NCI-H187 (cell line): ENCODE measurements at regions not wholly inside any gene's neighbourhood (a gene's known extent, or its start where the extent isn't known, plus 50 kb on each side); places are given as distances from the start of the nearest gene placed in this dataset.

Experiments used
- DNase-seq, 2 experiments: peaks; one replicate each; lab custom pipeline; 2025; lab: John Stamatoyannopoulos, UW

DNA sequence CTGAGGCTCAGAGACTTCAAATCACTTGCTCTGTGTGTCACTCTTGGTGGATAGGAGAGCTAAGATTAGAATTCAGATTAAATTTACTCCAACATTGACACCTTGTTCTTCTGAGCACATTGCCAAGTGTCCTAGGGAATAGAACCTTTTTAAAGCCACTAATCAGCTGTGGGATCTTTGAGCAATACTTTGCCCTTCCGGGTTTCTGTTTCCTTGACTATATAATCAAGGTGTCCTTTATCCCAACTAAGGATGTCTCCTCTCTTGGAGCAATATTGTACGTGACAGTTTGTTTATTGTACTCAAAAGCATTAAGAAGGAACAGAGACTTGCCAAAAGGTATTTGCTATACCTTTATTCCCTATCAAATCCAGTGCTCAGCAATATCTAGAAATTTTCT lies 170.9 kb upstream of the CADPS start:
- DNase-seq, result no peak

DNA sequence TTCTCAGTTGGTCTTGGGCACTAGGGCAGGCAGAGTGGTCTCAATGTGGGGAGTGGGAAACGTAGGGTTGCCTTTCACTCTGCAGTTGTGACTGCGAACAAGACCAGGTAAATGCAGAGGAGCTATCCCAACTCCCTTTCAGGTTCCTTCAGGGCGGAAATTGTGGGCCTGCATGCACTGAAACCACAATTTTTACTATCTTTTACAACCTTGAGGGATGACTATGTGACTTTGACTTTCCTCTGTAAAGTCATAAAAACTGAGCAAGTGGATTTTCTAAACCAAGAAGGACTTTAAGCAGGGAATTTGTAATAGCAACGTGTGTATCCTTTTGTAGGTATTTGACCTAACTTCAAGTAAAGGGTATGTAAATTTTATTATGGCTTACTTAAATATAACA lies 171.4 kb upstream of the CADPS start:
- no peak for DNase-seq

DNA sequence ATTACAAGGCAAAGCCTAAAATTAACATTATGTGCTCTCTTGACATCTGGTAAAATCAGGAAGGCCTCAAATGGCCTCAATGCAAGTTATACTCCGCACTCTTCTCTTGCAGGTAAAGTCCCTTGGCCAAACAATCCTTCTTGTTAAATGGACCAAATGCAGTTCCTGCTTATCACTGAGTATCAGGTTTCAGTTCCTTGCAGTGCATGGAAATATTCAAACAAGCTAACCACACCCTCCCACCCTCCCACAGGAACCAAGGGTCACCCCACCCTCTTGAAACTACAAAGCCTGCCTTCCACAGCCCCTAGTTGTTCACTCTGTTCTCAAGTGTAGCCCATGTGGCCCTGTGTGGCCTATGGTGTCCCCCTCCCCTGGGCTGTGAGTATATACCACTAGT lies 171.9 kb upstream of the CADPS start:
- DNase-seq, result no peak

DNA sequence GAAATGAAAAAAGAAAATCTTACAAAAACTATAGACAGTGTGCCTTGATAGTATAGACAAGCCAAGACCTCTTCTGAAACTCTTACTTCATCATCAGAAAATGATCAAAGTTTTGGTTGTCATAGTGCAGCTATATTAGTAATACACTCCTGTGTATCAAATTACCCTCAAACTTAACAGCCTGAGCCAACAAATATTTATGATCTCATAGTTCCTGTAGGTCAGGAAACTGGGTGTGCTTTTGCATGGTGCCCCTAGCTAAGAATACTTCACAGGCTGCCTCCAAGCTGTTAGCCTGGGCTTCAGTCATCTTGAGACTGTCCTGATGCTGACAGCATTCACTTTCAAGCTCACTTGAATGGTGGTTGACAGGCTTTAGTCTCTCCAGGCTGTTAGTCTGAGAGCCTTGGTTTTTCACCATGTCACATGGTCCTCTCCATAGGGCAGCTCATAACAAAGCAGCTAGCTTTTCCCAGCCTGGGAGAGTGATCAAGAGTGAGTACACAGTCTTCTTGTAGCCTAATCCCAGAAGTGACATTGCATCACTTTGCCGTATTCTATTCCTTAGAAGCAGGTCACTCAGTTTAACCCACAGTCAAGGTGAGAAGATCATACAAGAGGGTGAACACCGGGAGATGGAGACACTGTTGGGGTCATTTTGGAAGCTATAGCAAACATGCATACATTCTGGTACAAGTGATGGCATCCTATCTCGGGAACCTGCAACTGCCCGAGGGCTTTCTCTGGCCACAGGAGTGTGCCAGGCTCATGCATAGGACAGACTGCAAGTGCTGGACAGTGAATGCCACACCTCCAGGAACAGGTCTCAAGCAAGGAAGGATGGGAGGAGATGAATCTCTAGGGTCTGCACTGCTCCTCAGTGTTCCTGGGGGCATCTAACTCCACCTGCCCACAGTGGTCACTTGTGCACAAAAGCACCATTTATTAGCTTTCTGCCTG lies 173.4 kb upstream of the CADPS start:
- no peak for DNase-seq

DNA sequence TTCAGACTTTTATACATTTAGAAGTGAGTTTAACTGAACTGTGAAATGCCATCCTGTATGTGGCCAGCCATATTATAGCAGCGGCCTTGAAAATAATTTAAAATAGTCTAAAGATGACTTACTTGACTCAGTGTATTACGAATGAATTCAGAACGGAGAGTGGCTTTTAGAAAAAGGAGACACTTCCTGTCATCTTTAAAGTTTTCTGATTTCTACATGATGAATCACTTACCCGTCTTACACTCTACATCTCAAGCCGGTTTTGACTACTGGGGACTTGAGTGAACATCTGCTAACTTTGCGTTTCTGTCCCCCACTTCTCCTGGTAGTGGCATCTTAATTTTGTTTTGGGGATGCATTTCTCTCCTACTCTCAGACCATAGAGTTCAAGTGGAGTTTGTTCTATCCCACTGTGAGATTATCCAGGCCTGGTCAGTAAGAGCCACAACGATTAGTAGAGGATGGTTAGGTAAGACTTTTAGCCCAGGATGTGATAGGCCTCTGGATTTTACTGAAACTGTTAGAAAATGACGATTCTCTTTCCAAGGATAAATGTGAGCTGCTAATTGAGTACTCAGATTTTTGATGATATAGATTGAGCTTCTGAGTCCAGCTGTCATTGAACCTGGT lies 175.4 kb upstream of the CADPS start:
- no peak for DNase-seq

DNA sequence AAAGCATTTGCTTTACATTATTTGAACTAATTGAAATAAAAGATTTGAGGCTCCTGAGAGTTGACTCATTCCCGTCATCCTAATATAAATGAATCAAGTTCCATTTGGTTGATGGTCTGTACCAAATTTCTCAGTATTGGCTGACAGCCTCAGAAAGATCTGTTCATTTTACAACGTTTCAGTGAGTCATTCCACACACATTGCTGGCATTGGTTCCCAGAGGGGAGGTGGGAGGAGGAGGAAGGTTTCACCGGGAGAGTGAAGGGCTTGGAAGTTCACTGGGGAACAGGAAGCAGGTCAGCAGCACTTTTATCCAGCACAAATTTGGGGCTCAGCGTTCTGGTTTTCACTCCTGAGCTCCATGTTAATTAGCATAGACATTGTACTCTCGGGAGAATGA lies 176.7 kb upstream of the CADPS start:
- DNase-seq, result no peak

DNA sequence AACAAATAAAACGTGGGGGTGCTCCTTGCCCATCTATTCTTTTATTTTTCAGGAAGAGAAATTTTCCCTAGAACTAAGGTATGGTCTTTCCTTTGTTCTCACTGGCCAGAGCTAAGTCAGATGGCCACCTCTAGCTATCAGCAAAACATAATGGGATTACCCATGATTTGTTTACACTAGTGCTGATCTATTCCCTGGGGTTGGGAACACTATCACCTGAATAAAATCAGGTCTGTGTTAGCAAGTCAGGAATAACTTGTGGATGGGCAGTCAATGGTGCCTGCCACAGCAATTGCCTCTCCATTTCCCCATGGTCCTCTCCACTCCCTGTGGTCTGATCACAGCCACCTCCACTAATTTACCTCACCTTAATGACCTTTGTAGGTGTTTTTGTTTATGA lies 181.7 kb upstream of the CADPS start:
- no peak for DNase-seq

DNA sequence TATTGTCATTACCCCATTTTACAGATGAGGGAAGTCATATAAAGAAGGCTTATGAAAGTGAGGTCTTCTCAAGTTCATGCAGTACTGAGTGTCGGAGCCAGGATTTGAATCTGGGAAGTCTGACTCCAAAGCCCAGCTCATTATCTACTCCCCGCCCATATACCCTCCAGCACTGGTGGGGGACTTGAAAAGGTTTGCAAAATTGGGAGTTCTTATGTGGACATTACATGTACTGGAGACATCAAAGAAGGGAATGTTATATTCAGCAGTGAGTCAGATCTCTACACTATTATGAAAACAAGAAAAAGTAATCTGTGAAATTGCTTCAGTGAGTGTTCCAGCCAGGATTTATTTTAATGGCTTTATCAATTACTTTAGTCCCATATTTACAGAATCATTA lies 185.2 kb upstream of the CADPS start:
- no peak for DNase-seq

DNA sequence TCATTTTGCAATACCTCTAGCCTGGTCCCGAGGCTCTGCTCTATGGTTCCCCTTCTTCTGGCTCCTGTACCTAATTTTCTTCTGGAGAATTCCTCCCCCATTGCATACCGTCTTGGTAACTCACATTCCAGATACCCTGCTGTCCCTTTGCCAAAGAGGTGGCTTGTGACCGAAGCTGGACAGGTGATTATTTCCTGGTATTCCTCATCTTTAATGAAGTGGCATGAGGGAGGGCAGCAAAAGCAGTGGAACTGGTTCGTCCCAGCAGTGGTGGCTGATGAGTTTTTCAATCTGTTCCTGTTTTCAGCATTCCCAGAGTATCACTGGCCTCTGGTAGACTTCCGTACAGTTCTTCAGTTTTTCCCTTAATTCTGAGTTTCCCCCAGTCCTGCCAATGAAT lies 186.2 kb upstream of the CADPS start:
- no peak for DNase-seq

DNA sequence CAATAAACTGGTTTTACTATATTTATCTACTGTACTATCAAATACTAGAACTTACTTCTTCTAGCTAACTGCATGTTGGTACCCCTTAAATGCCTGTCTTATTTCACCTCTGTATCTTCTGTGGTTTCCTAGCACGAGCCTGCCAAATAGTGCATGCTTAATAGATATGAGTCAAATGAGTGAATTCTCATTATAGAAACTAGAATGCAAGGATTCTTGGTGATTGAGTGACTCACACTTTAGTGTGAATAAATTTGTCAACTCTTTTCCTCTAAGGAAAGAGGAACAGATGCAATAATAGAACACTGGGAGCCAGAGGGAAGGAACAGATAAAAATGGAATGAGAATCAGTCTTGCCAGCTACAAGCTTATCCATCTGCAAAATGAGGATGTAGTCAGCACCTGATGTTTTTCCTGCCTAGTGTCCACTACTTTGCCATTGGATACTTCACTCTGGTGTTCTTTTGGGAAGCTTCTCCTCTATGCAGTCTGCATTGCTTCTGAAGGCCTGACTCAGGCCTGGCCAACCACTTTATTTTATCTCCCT lies 189.1 kb upstream of the CADPS start:
- no peak for DNase-seq

DNA sequence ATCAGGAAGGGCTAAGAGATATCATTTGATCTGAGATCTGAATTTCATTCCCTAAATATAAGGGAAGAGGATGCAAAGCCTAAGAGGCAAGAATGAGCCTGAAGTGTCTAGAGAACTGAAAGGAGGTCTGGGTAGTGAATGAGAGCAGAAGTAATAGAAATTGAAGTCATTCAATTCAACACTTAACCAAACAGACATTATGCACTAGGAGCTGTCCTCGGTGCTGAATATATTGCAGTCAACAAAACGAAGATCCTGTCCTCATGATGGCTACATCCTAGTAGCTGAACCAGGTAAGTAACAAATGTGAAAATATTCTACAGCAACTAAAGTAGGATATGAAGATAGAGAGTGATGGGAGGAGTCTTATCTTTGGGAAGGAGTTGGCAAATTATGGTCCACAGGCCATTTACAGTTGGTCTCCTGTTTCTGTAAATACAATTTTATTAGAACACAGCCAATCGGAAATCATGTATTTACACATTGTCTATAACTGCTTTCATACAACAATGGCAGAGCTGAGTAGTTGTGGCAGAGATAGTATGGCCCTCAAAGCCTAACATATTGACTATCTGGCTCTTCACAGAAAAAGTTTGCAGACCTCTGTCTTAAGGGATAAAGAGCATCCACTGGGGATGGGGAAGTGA lies 192.9 kb upstream of the CADPS start:
- DNase-seq, result no peak

DNA sequence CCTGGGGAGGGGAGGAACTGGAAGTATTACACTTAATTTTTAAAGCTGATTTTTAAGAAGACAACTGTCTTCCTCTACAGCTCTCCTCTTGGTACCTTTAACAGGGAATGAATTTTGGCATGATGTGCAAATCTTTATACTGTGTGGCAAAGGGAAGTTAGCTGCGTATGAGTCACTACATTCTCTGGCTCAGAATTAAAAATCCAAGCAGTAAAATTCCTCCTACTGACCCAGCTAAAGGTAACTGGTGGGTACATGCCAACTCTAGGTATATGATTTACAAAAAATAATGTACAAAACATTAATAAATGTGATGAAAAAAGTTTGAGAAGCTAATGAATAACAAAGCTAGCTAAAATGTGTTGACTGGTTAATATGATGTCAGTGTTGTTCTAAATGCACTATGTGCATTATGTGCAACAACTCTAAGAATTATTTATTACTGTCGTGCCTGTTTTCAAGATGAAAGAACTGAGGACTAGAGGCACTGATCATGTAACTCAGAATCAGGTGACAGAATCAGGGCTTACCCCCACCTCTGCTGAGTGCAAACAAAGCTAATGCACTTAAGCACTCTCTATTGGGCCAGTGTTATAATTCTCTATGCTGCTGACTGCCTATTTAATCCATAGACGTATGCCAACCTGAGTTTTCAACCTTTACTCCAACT lies 194.7 kb upstream of the CADPS start:
- no peak for DNase-seq

DNA sequence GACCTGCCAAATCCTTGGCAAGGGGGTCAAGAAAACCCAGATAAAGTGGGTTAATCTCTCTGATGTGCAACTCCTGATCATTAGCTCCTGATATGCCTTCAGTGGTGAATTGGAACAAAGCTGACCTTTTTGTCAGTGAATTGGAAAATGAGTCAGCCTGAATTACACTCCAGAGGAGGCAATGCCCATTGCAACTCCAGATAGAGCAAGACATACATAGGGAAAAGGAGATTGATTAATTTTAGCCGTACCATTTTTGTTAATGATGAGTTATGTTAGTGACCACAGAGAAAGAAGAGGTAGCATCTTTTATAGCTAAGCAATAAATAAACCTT lies 195.2 kb upstream of the CADPS start:
- DNase-seq, result no peak

DNA sequence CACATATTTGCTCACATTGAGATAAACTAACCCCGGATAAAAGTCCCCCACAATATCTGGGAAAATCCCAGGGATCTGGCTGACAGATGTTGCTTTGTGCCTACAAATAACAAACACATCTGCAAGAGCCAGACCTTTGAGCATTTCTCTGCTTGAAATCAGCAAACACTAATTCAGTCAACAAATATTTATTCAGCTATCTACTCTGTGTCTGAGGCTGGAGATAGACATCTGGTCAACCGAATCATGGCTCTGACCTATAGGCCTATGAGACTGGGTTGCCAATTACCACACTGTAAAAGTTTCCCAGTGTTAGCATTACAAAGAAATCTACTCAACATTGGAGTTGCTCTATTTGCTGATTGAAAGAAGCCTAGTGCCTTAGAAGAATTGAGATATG lies 201.1 kb upstream of the CADPS start:
- DNase-seq, result no peak

DNA sequence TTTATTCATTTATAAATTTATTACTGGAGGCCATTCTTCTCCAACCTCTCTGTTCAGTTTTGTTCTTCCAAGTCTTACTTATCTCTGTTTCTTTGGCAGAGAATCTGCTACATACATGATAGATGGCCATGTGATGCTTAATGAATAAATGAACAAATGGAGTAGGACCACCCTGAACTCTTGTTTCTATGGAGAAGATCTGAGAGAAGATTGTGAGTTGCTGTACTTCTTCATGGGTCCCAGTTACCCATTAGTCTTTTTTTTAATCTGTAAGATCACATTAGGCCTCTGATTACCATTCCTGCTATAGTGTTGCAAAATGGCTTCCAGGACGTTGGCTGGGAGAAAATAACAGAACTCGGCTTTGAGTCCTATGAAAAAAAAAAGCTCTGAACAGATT lies 191.9 kb upstream of the SYNPR start:
- no peak for DNase-seq

DNA sequence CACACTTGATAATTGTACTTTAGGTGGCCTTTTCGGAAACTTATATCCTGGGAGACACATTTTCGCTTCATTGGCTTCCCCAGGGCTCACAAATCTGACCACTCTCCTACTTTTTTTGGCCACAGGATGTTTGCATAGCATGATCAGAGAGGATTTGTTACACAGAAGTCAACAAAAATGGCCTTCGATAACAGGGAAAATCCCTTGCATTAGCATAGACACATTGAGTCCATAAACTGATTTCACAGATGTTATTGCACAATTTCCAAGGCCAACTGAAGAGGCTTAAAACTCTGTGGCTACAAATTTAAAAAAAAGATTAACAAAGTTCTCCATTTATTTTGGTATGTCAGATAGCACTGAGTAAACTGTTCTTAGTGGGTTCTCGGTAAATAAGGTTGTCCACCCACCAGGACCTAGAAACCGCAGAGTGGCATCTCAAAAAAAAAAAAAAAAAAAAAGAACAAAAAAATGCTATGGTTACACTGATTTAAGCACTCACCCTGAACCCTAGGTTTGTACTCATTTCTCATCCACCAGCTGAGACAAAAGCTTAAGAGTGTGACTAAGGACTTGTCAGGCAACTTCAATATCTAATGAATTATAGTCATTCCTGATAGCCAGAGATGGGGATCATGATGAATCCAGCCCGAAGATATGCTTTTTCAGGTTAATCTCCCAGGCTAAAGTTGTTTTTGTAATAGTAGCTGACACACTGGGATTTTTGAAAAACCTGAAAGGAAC lies 188.9 kb upstream of the SYNPR start:
- no peak for DNase-seq

DNA sequence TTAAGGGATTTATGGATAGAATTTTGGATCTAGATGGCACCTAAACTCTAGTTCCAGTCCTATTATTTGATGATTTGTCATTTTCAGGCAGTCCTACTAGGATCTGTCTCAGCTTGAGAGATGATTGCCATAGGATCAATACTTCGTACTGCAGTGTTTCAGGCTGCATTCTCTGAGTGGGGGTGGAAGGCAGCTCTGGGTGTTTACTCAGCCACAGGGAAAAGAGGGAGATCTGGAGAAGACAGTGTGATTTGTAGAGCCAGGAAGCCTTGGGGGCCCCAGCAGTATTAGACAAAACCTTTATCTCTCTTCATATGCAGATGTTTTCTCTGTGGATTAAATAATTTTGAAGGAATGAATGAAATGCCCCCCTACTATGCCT lies 188.4 kb upstream of the SYNPR start:
- no peak for DNase-seq

DNA sequence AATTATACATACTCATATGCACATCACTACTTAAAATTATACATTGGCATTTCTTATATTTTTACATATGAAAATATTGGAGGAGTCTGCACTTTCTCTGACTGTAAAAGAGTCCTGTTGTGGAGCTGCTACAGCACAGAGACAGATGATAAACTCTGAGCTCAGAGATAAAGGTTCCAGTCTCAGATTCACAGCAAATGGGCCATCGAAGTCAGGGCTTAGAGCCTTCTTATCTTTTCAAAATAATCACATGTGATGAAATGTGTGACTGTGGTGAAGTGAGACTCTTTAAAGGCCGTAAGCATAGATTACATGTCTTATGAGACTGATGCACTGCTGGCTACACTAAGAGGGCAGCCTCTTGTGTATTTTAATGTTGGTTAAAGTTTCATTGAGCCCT lies 187.5 kb upstream of the SYNPR start:
- no peak for DNase-seq

DNA sequence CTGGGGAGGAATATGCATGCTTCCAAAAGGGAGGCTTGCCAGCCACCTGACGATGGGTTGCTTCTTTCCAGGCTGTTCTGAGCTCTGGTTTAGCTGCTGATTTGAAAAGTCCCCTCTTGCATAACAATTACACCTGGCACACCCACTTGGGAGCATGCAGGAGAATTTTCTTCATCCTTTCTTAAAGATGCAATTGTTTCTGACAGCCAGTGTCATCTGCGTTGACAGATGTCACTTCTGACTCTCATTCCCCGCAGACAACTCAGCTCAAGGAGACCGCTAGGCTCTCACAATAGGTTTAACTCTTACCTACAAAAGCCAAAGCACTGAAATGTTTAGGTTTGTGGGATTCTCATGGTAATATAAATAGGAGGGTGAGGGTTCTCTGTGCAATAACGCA lies 185.6 kb upstream of the SYNPR start:
- no peak for DNase-seq

DNA sequence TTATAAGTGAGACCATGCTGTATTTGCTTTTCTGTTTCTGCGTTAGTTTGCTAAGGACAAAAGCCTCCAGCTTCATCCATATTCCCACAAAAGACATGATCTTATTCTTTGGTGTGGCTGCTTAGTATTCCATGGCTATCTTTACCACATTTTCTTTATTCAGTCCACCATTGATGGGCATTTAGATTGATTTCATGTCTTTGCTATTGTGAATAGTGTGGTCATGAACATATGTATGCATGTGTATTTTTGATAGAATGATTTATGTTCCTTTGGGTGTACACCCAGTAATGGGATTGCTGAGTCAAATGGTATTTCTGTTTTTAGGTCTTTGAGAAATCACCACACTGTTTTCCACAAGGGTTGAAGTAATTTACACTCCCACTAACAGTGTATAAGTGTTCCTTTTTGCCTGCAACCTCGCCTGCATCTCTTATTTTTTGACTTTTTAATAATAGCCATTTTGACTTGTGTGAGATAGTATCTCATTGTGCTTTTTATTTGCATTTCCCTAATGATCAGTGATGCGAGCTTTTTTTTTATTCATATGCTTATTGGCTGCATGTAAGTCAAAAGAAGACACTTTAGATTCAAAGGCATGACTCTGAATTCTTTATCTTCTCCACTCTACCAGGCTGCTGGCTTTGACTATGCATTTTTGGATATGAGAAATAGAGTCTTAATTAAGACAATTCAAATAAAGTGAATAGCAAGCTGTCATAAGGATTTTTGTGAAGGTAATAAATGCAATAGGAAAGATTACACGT lies 183.3 kb upstream of the SYNPR start:
- no peak for DNase-seq
